ENCODE measurements at regions not wholly inside any gene's neighbourhood (a gene's known extent, or its start where the extent isn't known, plus 50 kb on each side); places are given as distances from the start of the nearest gene placed in this dataset.
A peak's percentile ranks its signal among the peaks of the same experiment; 100 is the strongest.

GRCh38 chr2:160564591-160564990, 71.0 kb upstream of the RBMS1 start:
- no peak for TF ChIP-seq CTCF (IDR thresholded peaks at IDR 0.05; ENCODE audit: low read depth, low read length)
- no peak for DNase-seq (ENCODE audit: extremely low read depth, low read depth)

- TF ChIP-seq CTCF (IDR thresholded peaks at IDR 0.05; ENCODE audit: low read depth, low read length) = no peak
- no peak for DNase-seq (ENCODE audit: extremely low read depth, low read depth)
Observed at GRCh38 chr2:160565099-160565845, 71.7 kb upstream of the RBMS1 start.

- peak; percentile 38 for DNase-seq (ENCODE audit: extremely low read depth, low read depth)
- no peak for TF ChIP-seq CTCF (IDR thresholded peaks at IDR 0.05; ENCODE audit: low read depth, low read length)
Observed at GRCh38 chr2:160566717-160567116, 73.1 kb upstream of the RBMS1 start.

- DNase-seq (ENCODE audit: extremely low read depth, low read depth) = no peak
- TF ChIP-seq CTCF (IDR thresholded peaks at IDR 0.05; ENCODE audit: low read depth, low read length) = no peak
Observed at GRCh38 chr2:160568856-160569255, 75.2 kb upstream of the RBMS1 start.

GRCh38 chr2:160570376-160570775, 76.8 kb upstream of the RBMS1 start:
- no peak for TF ChIP-seq CTCF (IDR thresholded peaks at IDR 0.05; ENCODE audit: low read depth, low read length)
- no peak for DNase-seq (ENCODE audit: extremely low read depth, low read depth)

- DNase-seq (ENCODE audit: extremely low read depth, low read depth) = peak; percentile 64
- TF ChIP-seq CTCF (IDR thresholded peaks at IDR 0.05; ENCODE audit: low read depth, low read length) = no peak
Observed at GRCh38 chr2:160574468-160575140, 81.0 kb upstream of the RBMS1 start.

- no peak for DNase-seq (ENCODE audit: extremely low read depth, low read depth)
- no peak for TF ChIP-seq CTCF (IDR thresholded peaks at IDR 0.05; ENCODE audit: low read depth, low read length)
Observed at GRCh38 chr2:160575368-160575767, 81.8 kb upstream of the RBMS1 start.
